MG63 (cell line): ENCODE measurements at regions not wholly inside any gene's neighbourhood (a gene's known extent, or its start where the extent isn't known, plus 50 kb on each side); places are given as distances from the start of the nearest gene placed in this dataset.
"Not testable (repeated sequence)": the region's sequence is repeated elsewhere in the genome, so short reads cannot be mapped to it uniquely, and the experiment has no call there.

ENCODE experiments used
- DNase-seq: peaks from one replicate; pipeline ENCODE4 v3.0.0-alpha.2; 2020
- H3K27me3 ChIP-seq: fragments of 250-450 bp; sonication (Bioruptor Pico); 2 replicates; pipeline ENCODE4 v1.5.1; 2020; ENCODE audit warnings: mild to moderate bottlenecking, moderate library complexity
- H3K36me3 ChIP-seq: fragments of 250-450 bp; sonication (Bioruptor Pico); 2 replicates; pipeline ENCODE4 v1.5.1; 2020; ENCODE audit warnings: mild to moderate bottlenecking, moderate library complexity
- H3K4me3 ChIP-seq: fragments of 250-450 bp; sonication (Bioruptor Pico); 2 replicates; pipeline ENCODE4 v1.5.1; 2020; ENCODE audit warnings: mild to moderate bottlenecking, moderate library complexity
- H3K9me3 ChIP-seq: fragments of 250-450 bp; sonication (Bioruptor Pico); 2 replicates; pipeline ENCODE4 v1.5.1; 2020; ENCODE audit warnings: mild to moderate bottlenecking, moderate library complexity

DNA sequence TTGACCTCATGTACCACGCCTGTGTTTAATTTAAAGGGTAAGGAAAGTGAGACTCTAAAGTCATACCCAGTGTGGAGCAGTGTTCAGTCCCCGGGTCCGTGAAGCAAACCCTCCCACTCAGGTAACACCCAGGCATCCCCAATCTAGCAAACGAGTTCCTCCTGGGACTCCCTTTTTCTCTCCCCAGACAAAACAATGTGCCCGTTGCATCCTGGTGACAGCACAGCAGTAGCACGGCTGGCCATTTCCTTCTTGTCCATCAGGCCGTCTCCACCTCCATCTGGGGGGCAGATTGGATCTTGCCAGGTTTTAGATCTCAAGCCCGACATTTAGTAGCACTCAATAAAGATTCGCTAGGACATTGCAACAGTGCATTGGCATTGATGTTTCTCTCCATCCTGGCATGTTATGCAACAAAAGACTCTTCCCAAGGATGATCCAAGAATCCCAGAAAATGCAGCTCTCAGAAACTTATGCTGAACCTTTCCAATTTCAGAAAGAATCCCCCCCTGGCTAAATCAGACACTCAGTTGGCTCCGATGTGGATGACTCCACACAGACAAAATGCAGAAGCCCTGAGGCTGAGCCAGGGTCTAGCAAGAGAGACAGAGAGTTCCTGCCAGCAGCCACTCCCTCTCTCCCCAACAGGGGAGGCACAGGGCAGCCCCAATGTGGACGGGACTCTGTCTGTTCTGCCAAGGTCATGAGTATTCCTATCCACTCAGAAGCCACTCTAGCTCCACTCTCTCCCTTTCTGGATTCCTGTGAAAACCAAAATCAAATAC is 274.5 kb upstream of the MGMT start:
- Histone ChIP-seq H3K36me3 (no peaks in the 10 kb centered on the region), H3K27me3 (peaks cover 5% of the 10 kb centered on the region; the same call in 1 of the 2 replicates), H3K4me3 (peak overlapping the region; percentile 20; the same call in 1 of the 2 replicates), H3K9me3 (no peaks in the 10 kb centered on the region; the same call in 1 of the 2 replicates)
- DNase-seq: peak; percentile 89

DNA sequence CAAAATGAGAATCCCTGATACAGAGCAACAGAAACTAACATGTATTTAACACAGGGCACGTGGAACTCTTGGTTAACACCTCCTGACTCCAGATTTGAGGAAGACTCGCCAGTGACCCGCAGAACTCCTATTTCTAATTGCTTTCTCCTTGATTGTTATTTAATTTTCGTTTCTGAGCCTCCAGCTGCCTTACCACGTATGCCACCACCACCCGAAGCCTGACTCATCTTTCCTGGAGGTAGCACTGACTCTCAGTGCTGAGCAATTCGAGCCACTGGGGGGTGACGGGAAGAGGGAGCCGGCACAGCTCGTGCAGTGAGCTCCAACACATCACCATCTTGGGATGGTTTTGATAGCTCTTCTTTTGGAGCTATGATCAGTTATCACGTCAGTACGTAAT is 273.9 kb upstream of the MGMT start:
- Histone ChIP-seq H3K36me3 (no peaks in the 10 kb centered on the region), H3K9me3 (no peaks in the 10 kb centered on the region; the same call in 1 of the 2 replicates), H3K27me3 (peaks cover 5% of the 10 kb centered on the region; the same call in 1 of the 2 replicates), H3K4me3 (peak overlapping the region; percentile 20; the same call in 1 of the 2 replicates)
- DNase-seq: peak; percentile 82

DNA sequence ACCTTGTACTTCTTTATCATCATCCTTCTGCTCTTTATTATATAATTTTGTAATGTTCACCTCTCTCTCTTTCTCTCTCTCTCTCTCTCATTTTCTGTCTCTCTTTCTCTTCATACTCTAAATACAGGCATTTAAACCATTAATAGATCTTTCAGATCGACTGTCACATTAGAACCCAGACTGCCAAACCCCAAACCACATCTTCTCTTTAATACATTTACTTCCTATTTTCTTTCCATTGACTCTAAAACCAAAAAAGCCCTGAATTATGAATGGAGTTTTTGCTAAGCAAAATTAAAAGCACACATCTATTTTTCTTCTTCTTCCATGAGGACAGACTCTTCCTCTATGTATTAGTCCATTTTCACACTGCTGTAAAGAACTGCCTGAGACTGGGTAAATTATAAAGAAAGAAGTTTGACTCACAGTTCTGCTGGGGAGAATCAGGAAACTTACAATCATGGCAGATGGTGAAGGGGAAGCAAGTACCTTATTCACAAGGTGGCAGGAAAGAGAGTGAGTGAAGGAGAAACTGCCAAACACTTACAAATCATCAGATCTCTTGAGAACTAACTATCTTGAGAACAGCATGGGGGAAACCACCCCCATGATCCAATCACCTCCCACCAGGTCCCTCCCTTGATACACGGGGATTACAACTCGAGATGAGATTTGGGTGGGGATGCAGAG is 272.7 kb upstream of the MGMT start:
- H3K36me3 ChIP-seq: no peaks in the 10 kb centered on the region
- no peak overlapping the region for H3K4me3 ChIP-seq
- peaks cover 5% of the 10 kb centered on the region; the same call in 1 of the 2 replicates for H3K27me3 ChIP-seq
- H3K9me3 ChIP-seq: no peaks in the 10 kb centered on the region
- DNase-seq: no peak

DNA sequence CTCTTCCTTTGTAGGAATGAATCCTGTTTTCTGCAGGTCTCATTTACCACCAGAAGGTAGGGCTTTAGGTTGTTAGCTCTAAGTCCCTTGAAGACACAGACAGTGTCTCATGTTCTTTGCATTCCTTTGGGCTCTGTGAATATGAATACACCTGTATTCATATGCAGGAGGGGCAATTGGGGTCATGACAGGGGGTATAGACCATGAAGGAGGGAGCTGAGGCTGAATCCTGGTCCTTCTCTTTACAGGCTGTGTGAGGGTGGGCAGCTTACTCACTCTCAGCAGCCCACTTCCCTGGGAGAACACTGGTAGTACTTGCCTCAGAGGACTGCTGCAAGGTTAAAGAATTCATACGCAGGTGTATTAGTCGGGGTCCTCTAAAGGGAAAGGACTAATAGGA is 267.2 kb upstream of the MGMT start:
- Histone ChIP-seq H3K36me3 (no peaks in the 10 kb centered on the region), H3K9me3 (no peaks in the 10 kb centered on the region), H3K4me3 (no peak overlapping the region), H3K27me3 (no peaks in the 10 kb centered on the region)
- DNase-seq: no peak

DNA sequence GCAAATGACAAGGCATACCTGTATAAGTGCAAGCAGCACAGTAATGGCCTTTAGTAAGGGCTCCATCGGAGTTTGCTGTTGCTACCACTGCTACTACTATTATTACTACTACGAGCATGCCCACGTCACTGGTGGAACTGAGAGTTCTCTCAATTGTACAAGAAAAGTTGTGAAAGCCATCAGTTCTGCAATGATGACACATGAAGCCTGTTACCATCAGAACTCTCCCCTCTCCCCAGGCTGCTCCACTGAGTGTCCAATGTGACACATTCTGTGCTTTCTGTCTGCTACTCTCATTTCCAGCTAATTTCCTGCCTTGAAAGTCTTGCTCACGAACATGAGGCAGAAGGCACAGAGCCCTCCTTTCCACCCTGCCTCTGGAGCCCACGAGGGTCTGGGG is 263.2 kb upstream of the MGMT start:
- H3K9me3 ChIP-seq: no peaks in the 10 kb centered on the region
- peaks cover 8% of the 10 kb centered on the region for H3K27me3 ChIP-seq
- no peak for DNase-seq
- H3K4me3 ChIP-seq: no peak overlapping the region
- no peaks in the 10 kb centered on the region for H3K36me3 ChIP-seq

DNA sequence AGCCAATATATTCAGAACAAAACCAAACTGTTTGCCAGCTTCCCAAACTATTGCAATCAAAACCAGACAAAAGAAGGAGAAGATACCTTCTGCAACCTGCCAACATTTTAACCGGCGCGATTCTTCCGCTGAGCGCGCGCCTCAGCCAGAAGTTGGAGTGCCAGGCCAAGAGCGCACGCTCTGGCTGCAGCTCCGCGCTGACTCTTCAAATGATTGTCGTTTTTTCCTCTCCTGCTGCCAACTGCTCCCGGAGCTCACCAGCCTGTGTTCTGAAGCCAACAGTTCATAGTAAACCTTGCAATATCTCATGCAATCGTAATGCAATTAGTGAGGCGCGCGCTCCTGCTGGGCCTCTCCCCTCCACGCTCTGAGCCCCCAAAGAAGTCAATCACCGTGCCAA is 259.7 kb upstream of the MGMT start:
- H3K4me3 ChIP-seq: no peak overlapping the region

DNA sequence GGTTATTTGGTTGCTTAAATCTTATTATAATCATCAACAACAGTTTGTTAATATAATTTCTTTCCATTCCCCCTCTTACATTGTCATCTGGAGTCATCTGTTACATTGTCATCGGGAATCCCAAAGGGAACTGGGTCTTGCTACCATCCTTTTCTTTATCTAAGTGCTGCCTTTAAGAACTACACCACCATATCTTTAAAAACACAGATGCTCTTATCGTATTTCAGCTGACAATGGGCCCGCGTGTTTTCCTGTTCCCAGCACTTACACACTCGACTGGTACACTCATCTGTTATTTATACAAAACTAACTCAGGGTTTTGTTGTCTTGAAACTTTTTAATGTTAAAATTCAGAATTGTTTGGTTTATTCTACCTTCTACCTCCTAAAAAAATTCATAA is 256.2 kb upstream of the MGMT start:
- DNase-seq: no peak
- Histone ChIP-seq H3K36me3 (no peaks in the 10 kb centered on the region), H3K27me3 (peaks cover 17% of the 10 kb centered on the region), H3K9me3 (0 out of 2 replicates have a peak, but pooled peaks cover 2% of the 10 kb centered on the region), H3K4me3 (no peak overlapping the region)

More for the DNA sequence above, 259.7 kb upstream of the MGMT start:
- H3K9me3 ChIP-seq: no peaks in the 10 kb centered on the region
- DNase-seq: peak; percentile 67
- H3K36me3 ChIP-seq: no peaks in the 10 kb centered on the region
- peaks cover 8% of the 10 kb centered on the region for H3K27me3 ChIP-seq

DNA sequence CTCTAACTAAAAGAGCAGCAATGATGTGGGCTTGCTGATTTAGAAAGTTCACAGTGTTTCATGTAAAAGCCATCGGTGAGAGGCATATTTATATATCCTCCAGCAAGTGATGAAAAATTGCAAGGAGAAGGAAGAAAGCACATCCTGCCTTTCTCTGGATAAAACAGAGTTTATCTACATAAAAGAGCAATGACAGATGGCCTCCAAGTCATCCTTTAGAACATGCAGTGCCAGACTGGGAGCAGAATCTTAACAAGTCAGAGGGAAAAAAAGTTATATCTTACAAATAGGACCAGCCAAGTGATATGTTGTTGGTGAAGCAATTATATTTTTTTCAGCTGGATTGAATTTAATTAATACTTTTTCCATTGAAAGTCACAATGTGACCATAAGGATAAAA is 253.8 kb upstream of the MGMT start:
- no peak for DNase-seq
- H3K4me3 ChIP-seq: no peak overlapping the region
- peaks cover 19% of the 10 kb centered on the region for H3K27me3 ChIP-seq
- H3K9me3 ChIP-seq: 0 out of 2 replicates have a peak, but pooled peaks cover 2% of the 10 kb centered on the region
- H3K36me3 ChIP-seq: no peaks in the 10 kb centered on the region

DNA sequence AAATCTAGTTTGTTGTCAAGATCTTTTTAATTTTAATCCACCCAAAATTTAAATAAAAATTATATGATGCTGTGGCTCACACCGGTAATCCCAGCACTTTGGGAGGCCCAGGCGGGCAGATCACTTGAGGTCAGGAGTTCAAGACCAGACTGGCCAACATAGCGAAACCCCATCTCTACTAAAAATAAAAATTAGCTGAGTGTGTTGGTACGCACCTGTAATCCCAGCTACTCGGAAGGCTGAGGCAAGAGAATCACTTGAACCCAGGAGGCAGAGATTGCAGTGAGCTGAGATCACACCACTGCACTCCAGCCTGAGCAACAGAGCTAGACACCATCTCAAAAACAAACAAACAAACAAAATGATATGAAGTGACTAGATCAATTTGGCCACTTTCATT is 253.0 kb upstream of the MGMT start:
- not testable (repeated sequence) for H3K36me3 ChIP-seq, H3K4me3 ChIP-seq, H3K9me3 ChIP-seq, DNase-seq
- peaks cover 19% of the 10 kb centered on the region for H3K27me3 ChIP-seq

DNA sequence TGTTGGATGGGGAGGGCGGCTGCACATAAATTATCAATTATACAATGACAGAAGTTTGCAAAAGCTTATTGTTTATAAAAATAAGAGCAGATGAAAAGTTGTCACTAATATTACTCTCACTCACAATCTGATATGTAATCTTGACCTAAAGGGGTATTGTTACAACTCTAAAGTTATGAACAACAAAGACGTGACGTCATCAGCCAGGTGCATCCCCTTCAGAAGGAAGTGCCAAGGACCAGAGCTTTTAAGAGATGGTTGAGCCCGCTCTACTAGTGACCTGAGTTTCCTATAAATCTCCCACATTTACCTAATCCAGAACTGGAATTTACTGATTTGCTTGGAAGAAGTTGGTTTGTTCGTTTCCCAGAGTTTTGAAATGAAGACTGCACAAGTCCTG is 247.7 kb upstream of the MGMT start:
- H3K4me3 ChIP-seq: no peak overlapping the region
- no peak for DNase-seq
- H3K9me3 ChIP-seq: 0 out of 2 replicates have a peak, but pooled peaks cover 2% of the 10 kb centered on the region
- H3K27me3 ChIP-seq: peaks cover 16% of the 10 kb centered on the region
- no peaks in the 10 kb centered on the region for H3K36me3 ChIP-seq

DNA sequence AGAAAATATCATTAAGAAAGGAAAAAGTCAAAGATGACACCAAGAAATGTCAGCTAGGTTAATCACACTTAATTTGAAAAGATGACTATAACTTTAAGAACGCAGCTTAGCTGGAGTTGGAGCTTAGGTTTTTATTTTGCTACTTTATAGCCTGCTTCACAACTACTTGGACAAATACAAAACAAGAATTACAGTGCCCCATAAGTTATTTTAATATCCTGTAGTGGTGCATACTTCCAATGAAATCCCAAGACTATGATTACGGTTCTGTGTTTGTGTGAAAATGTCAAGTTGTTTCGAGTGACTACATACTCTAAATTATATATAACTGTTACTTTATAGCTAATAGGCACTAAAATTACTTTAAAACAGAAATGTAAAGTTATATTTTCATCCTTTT is 244.6 kb upstream of the MGMT start:
- H3K27me3 ChIP-seq: peaks cover 2% of the 10 kb centered on the region; the same call in 1 of the 2 replicates
- H3K4me3 ChIP-seq: no peak overlapping the region
- no peak for DNase-seq
- no peaks in the 10 kb centered on the region for H3K9me3 ChIP-seq
- no peaks in the 10 kb centered on the region for H3K36me3 ChIP-seq

DNA sequence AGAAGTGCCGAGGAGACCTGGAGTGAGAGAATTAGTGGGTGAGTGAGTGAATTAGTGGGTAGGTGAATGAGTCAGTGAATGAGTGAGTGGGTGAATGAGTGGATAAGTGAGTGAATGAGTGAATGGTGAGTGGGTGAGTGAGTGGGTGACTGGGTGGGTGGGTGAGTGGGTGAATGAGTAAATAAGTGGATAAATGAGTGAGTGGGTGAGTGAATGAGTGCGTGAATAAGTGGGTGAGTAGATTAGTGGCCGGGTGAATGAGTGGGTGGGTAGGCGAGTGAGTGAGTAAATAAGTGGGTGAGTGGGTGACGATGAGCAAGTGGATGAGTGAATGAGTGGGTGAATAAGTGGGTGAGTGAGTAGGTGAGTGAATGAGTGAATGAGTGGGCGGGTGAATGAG is 243.7 kb upstream of the MGMT start:
- no peak for DNase-seq
- H3K4me3 ChIP-seq: no peak overlapping the region
- H3K36me3 ChIP-seq: no peaks in the 10 kb centered on the region
- H3K9me3 ChIP-seq: no peaks in the 10 kb centered on the region
- no peaks in the 10 kb centered on the region for H3K27me3 ChIP-seq

DNA sequence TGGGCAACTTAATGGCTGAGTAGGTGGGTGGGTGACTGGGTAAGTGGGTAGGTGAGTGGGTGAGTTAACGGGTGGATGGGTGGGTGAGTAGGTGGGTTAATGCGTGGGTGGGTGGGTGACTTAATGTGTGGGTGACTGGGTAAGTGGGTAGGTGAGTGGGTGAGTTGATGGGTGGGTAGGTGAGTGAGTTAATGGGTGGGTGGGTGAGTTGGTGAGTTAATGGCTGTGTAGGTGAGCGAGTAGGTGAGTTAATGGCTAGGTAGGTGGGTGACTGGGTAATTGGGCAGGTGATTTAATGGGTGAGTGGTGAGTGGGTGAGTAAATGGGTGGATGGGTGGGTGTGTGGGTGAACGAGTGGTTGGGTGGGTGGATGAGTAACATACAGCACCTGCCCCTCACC is 243.0 kb upstream of the MGMT start:
- no peaks in the 10 kb centered on the region for H3K27me3 ChIP-seq
- H3K4me3 ChIP-seq: no peak overlapping the region
- no peak for DNase-seq
- H3K36me3 ChIP-seq: no peaks in the 10 kb centered on the region
- no peaks in the 10 kb centered on the region for H3K9me3 ChIP-seq

DNA sequence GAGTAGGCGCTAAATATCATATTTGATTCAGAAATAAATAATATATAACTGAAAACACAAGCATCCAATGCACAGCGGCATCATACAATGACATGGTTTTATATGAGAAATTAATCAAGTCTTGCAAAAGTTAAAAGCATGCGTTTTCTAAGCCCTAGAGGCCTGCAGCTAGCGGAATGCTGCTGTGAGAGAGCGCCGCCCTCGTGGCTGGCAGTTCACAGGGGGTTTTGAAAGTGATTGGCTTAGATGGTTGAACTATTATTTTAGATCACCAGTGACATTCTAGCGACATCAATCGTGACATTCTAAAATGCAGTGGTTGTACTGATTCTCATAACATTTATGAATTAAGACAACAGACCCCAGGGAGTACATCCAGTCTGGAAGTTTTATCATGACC is 235.2 kb upstream of the MGMT start:
- H3K9me3 ChIP-seq: no peaks in the 10 kb centered on the region
- no peak overlapping the region for H3K4me3 ChIP-seq
- H3K27me3 ChIP-seq: no peaks in the 10 kb centered on the region
- no peaks in the 10 kb centered on the region for H3K36me3 ChIP-seq
- DNase-seq: no peak

DNA sequence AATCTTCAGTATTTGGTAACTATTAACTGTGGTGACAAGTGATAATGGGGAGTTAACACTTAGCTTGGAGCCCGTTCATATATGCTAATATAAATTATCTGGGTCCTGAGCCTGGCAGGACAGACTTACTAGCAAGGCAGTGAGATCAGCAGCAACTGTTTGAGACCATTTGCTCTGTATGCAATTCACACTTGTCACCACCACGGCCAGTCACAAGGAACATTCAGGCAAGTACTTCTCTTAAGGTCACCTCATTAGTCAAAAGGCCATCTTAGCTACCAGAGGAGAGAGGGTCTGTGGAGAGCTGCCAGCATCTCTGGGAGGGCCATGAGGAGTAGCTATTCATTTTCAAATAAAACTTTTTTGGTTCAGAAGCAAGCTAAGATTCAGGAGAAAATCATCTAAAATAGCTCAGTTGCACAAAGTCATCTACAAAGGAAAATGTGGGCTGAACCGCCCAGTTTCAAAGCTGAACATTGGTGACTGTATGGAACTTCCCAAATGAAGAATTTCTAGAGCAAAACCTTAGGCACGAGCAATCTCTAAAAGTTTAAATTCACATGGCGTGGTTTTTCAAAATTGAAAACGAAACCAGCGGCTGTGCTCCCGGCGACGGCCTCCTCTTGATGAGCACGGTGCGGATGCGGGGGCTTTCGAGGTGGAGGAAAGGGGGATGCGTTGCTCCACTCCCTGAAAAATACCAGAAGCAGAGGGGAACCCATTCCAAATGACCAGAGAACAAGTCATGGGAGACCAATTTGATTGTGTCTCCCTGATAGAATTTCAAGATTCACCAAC is 233.5 kb upstream of the MGMT start:
- H3K4me3 ChIP-seq: peak overlapping the region; percentile 43
- no peaks in the 10 kb centered on the region for H3K36me3 ChIP-seq
- H3K9me3 ChIP-seq: no peaks in the 10 kb centered on the region
- no peaks in the 10 kb centered on the region for H3K27me3 ChIP-seq
- peak; percentile 13 for DNase-seq

DNA sequence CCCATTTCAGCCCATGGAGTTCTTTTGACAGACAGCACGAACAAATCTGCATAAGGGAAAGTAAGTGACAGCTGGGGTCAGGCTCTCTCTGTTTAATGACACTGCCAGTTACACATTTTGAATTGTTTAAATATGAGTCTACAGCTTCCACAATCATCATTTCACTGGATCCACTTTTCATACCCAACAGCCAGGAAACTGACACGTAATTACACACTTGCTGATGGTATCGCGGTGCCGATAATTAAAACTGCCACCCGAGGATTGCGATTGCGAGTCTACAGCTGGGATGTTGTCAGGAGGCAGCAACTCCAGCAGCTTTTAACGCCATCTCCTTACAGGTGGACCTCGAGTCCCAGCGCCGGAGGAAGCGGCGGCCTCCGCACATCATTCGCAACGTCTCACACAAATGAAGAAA is 230.8 kb upstream of the MGMT start:
- Histone ChIP-seq H3K36me3 (no peaks in the 10 kb centered on the region), H3K27me3 (no peaks in the 10 kb centered on the region), H3K4me3 (no peak overlapping the region), H3K9me3 (no peaks in the 10 kb centered on the region)
- no peak for DNase-seq

DNA sequence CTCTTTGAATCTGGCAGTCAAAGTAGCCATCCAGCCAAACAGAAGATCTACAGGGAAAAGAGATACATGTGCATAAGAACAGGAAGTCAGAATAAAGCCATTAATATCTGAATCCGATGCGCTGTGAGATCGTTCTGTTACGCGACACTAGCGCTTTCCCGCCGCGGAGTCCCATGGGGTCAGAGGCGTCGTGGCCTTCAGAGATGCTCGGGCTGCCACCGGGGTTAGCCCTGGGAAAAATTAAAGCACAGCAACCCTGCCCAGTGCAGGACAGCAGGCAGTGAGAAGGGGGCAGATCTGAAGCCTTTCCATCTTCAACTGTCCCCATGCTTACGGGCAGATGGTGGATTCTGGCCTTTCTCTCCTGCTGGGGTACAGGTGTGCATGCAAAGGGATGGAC is 225.6 kb upstream of the MGMT start:
- Histone ChIP-seq H3K9me3 (no peaks in the 10 kb centered on the region), H3K4me3 (no peak overlapping the region), H3K27me3 (no peaks in the 10 kb centered on the region; the same call in 1 of the 2 replicates), H3K36me3 (no peaks in the 10 kb centered on the region)
- no peak for DNase-seq
